H7 (cell line): ENCODE measurements at regions not wholly inside any gene's neighbourhood (a gene's known extent, or its start where the extent isn't known, plus 50 kb on each side); places are given as distances from the start of the nearest gene placed in this dataset.

Experiments
- DNase-seq: peaks from one replicate; pipeline ENCODE4 v3.0.0; 2012
- H3K27me3 ChIP-seq: 2 replicates; pipeline ENCODE4 v1.6.0; 2011; ENCODE audit warnings: mild to moderate bottlenecking, low read length; ENCODE audit not compliant: control insufficient read depth, insufficient read depth
- H3K36me3 ChIP-seq: replicated peaks from 2 replicates; pipeline ENCODE4 v1.5.1; 2011; ENCODE audit warnings: low read length; ENCODE audit not compliant: control insufficient read depth, insufficient read depth
- H3K4me3 ChIP-seq: 2 replicates; pipeline ENCODE4 v1.5.1; 2011; ENCODE audit warnings: low read depth, mild to moderate bottlenecking, control low read depth, low read length, moderate library complexity; ENCODE audit not compliant: insufficient read depth

- Histone ChIP-seq H3K27me3 (no peaks in the 10 kb centered on the region), H3K36me3 (no peaks in the 10 kb centered on the region), H3K4me3 (no peak overlapping the region)
- DNase-seq, result no peak
Measured at GRCh38 chr6:81216668-81217067, 535.8 kb downstream of the TENT5A start.

- Histone ChIP-seq H3K36me3 (no peaks in the 10 kb centered on the region), H3K27me3 (no peaks in the 10 kb centered on the region), H3K4me3 (no peak overlapping the region)
- no peak for DNase-seq
Measured at GRCh38 chr6:81215092-81215432, 537.4 kb downstream of the TENT5A start.

GRCh38 chr6:81214414-81215091, 537.9 kb downstream of the TENT5A start:
- no peak overlapping the region for H3K4me3 ChIP-seq
- no peaks in the 10 kb centered on the region for H3K27me3 ChIP-seq
- H3K36me3 ChIP-seq, result no peaks in the 10 kb centered on the region
- peak; percentile 4 for DNase-seq

GRCh38 chr6:81204731-81205130, 547.8 kb downstream of the TENT5A start:
- no peaks in the 10 kb centered on the region for H3K27me3 ChIP-seq
- H3K4me3 ChIP-seq, result no peak overlapping the region
- H3K36me3 ChIP-seq, result no peaks in the 10 kb centered on the region
- no peak for DNase-seq

GRCh38 chr6:81194374-81194773, 558.1 kb downstream of the TENT5A start:
- Histone ChIP-seq H3K27me3 (no peaks in the 10 kb centered on the region; the same call in 1 of the 2 replicates), H3K4me3 (no peak overlapping the region), H3K36me3 (no peaks in the 10 kb centered on the region)
- DNase-seq, result no peak

GRCh38 chr6:81172056-81172740, 580.3 kb downstream of the TENT5A start:
- no peaks in the 10 kb centered on the region for H3K36me3 ChIP-seq
- H3K27me3 ChIP-seq, result no peaks in the 10 kb centered on the region
- no peak for DNase-seq
- H3K4me3 ChIP-seq, result no peak overlapping the region

- H3K36me3 ChIP-seq, result no peaks in the 10 kb centered on the region
- no peak for DNase-seq
- no peaks in the 10 kb centered on the region for H3K27me3 ChIP-seq
- H3K4me3 ChIP-seq, result no peak overlapping the region
Measured at GRCh38 chr6:81169166-81169565, 583.3 kb downstream of the TENT5A start.

GRCh38 chr6:81166770-81167169, 585.7 kb downstream of the TENT5A start:
- no peaks in the 10 kb centered on the region for H3K27me3 ChIP-seq
- no peak for DNase-seq

GRCh38 chr6:81158956-81159355, 593.5 kb downstream of the TENT5A start:
- no peaks in the 10 kb centered on the region for H3K36me3 ChIP-seq
- DNase-seq, result no peak
- H3K4me3 ChIP-seq, result no peak overlapping the region
- H3K27me3 ChIP-seq, result no peaks in the 10 kb centered on the region

More at GRCh38 chr6:81166770-81167169, 585.7 kb downstream of the TENT5A start:
- H3K4me3 ChIP-seq, result no peak overlapping the region
- no peaks in the 10 kb centered on the region for H3K36me3 ChIP-seq

- Histone ChIP-seq H3K27me3 (no peaks in the 10 kb centered on the region), H3K4me3 (no peak overlapping the region), H3K36me3 (no peaks in the 10 kb centered on the region)
- no peak for DNase-seq
Measured at GRCh38 chr6:81148751-81149150, 603.7 kb downstream of the TENT5A start.

GRCh38 chr6:81145506-81145905, 607.0 kb downstream of the TENT5A start:
- H3K4me3 ChIP-seq, result no peak overlapping the region
- H3K27me3 ChIP-seq, result no peaks in the 10 kb centered on the region
- DNase-seq, result no peak
- no peaks in the 10 kb centered on the region for H3K36me3 ChIP-seq

- Histone ChIP-seq H3K27me3 (no peaks in the 10 kb centered on the region), H3K4me3 (no peak overlapping the region), H3K36me3 (no peaks in the 10 kb centered on the region)
- DNase-seq, result no peak
Measured at GRCh38 chr6:81144346-81144745, 608.1 kb downstream of the TENT5A start.

- no peak for DNase-seq
- no peaks in the 10 kb centered on the region for H3K27me3 ChIP-seq
- no peaks in the 10 kb centered on the region for H3K36me3 ChIP-seq
- no peak overlapping the region for H3K4me3 ChIP-seq
Measured at GRCh38 chr6:81138236-81138635, 614.2 kb downstream of the TENT5A start.

- DNase-seq, result no peak
Measured at GRCh38 chr6:81130969-81131368, 621.5 kb downstream of the TENT5A start.

GRCh38 chr6:81130061-81130460, 622.4 kb downstream of the TENT5A start:
- DNase-seq, result no peak
- H3K36me3 ChIP-seq, result no peaks in the 10 kb centered on the region
- H3K27me3 ChIP-seq, result no peaks in the 10 kb centered on the region
- no peak overlapping the region for H3K4me3 ChIP-seq

More at GRCh38 chr6:81130969-81131368, 621.5 kb downstream of the TENT5A start:
- no peaks in the 10 kb centered on the region for H3K36me3 ChIP-seq
- no peak overlapping the region for H3K4me3 ChIP-seq
- H3K27me3 ChIP-seq, result no peaks in the 10 kb centered on the region
